H1 (cell line): ENCODE measurements at regions not wholly inside any gene's neighbourhood (a gene's known extent, or its start where the extent isn't known, plus 50 kb on each side); places are given as distances from the start of the nearest gene placed in this dataset.

Experiments used
- ASH2L ChIP-seq: fragments of 200-600, 300-600 bp; sonication (generic); IDR thresholded peaks from one replicate; pipeline ENCODE4 v1.7.1; 2017; ENCODE audit warnings: low read length
- CBX5 ChIP-seq: fragments of 300-800, 300-1000 bp; sonication (generic); IDR thresholded peaks from 2 replicates; pipeline ENCODE4 v1.7.1; 2016; ENCODE audit warnings: antibody characterized with exemption, low read length, low read depth
- CHD7 ChIP-seq: fragments of 300-600 bp; sonication (generic); IDR thresholded peaks from 2 replicates; pipeline ENCODE4 v1.7.1; 2012; ENCODE audit warnings: low read length, moderate library complexity, mild to moderate bottlenecking, inconsistent platforms; ENCODE audit not compliant: insufficient replicate concordance
- CTCF ChIP-seq, 3 experiments: IDR thresholded peaks; 1 replicate in 2 of 3; 2 replicates in 1 of 3; pipeline versions ENCODE4 v1.5.1 to v1.6.1; 2011; ENCODE audit warnings: low read length in 3 of 3, mild to moderate bottlenecking in 3 of 3, inconsistent platforms in 2 of 3, low read depth in 1 of 3, moderate library complexity in 1 of 3; ENCODE audit not compliant: insufficient read depth in 1 of 3; ENCODE audit errors: control extremely low read depth in 1 of 3
- TAF7 ChIP-seq: optimal IDR thresholded peaks from 2 replicates; pipeline ENCODE3; 2011; ENCODE audit warnings: low read depth, mild to moderate bottlenecking, inconsistent platforms, low read length, moderate library complexity, borderline replicate concordance

- TF ChIP-seq CHD7 (no peak), CTCF (IDR thresholded peaks at IDR 0.05; ENCODE audit: control extremely low read depth in 1 of 3, insufficient read depth in 1 of 3, low read depth in 1 of 3, low read length in 3 of 3) (no peak), TAF7 (no peak), ASH2L (no peak), CBX5 (no peak)
These were observed 177.6 kb downstream of the TTLL2 start (continued) for GRCh38 chr6:167502471-167502870.
